Osteocyte (in vitro differentiated cells): ENCODE measurements at regions not wholly inside any gene's neighbourhood (a gene's known extent, or its start where the extent isn't known, plus 50 kb on each side); places are given as distances from the start of the nearest gene placed in this dataset.

ENCODE experiments used
- DNase-seq: peaks from one replicate; pipeline ENCODE4 v3.0.0; 2021; ENCODE audit warnings: mixed read lengths; ENCODE audit not compliant: unreplicated experiment; ENCODE audit errors: extremely low spot score
- H3K27ac Mint-ChIP-seq: one replicate; pipeline ENCODE4 v1.8.0; 2021; ENCODE audit warnings: mild to moderate bottlenecking, mixed read lengths; ENCODE audit not compliant: unreplicated experiment
- H3K27me3 Mint-ChIP-seq: one replicate; pipeline ENCODE4 v1.8.0; 2021; ENCODE audit warnings: mixed read lengths; ENCODE audit not compliant: unreplicated experiment
- H3K36me3 Mint-ChIP-seq: one replicate; pipeline ENCODE4 v1.8.0; 2021; ENCODE audit warnings: mixed read lengths; ENCODE audit not compliant: unreplicated experiment
- H3K4me1 Mint-ChIP-seq: one replicate; pipeline ENCODE4 v1.8.0; 2021; ENCODE audit warnings: mixed read lengths; ENCODE audit not compliant: unreplicated experiment
- H3K4me3 Mint-ChIP-seq: one replicate; pipeline ENCODE4 v1.8.0; 2021; ENCODE audit warnings: mild to moderate bottlenecking, moderate library complexity, mixed read lengths; ENCODE audit not compliant: unreplicated experiment
- H3K9me3 Mint-ChIP-seq: one replicate; pipeline ENCODE4 v1.8.0; 2021; ENCODE audit warnings: mixed read lengths; ENCODE audit not compliant: unreplicated experiment
- TF ChIP-seq, protein P1 (sequence below): fragments of 200-600 bp; sonication (generic); IDR thresholded peaks from 2 replicates; pipeline ENCODE4 v1.5.0; 2021; ENCODE audit warnings: antibody characterized with exemption, mild to moderate bottlenecking, moderate library complexity

DNA sequence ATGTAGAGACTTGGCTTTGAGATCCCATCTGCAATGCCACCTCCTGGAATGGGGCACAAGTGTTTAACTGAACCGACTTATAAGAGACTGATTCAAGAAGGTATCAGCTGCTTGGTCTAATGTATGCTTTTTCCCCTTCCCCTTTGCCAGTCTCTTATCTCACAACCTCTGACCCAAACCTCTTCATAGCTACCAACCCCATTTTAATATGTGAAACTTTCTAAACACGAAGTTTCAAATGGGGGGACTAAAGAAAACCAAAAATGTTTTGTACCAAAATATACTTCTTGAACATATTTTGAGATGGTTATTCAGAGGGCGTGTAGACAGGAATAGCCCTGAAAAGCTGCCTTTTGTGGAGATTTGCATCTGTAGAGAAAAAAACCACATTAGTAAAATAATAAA is 73.1 kb downstream of the OXSM start:
- Mint-ChIP-seq H3K27me3 (peaks cover 2% of the 10 kb centered on the region), H3K27ac (no peak overlapping the region), H3K4me3 (no peak overlapping the region), H3K4me1 (no peaks in the 10 kb centered on the region), H3K36me3 (no peaks in the 10 kb centered on the region), H3K9me3 (no peaks in the 10 kb centered on the region)
- TF ChIP-seq, protein P1, sequence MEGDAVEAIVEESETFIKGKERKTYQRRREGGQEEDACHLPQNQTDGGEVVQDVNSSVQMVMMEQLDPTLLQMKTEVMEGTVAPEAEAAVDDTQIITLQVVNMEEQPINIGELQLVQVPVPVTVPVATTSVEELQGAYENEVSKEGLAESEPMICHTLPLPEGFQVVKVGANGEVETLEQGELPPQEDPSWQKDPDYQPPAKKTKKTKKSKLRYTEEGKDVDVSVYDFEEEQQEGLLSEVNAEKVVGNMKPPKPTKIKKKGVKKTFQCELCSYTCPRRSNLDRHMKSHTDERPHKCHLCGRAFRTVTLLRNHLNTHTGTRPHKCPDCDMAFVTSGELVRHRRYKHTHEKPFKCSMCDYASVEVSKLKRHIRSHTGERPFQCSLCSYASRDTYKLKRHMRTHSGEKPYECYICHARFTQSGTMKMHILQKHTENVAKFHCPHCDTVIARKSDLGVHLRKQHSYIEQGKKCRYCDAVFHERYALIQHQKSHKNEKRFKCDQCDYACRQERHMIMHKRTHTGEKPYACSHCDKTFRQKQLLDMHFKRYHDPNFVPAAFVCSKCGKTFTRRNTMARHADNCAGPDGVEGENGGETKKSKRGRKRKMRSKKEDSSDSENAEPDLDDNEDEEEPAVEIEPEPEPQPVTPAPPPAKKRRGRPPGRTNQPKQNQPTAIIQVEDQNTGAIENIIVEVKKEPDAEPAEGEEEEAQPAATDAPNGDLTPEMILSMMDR: no peak
- no peak for DNase-seq

DNA sequence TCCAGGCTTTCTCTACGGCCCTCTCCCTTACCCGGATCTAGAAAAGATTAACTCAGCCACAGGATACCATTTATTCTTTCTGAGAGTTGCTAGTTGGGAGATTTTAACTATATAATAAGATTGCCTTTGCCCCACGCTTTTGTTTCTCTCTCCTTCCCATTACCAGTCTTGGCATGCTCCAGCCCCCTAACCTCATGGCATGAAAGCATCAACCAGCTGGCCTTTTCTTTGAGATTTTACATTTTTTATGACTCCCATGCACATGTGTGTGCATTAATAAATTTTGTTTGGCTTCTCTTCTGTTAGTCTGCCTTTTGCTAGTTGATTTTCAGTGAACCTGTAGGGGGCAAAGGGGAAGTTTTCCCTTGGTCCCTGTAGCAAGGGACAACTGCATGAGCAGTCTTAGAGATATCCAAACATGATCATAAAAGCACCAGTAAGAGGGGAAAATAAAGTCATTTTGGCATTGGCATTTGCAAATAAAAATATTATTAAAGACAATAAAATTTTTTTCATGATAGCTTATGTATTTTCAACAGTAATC is 73.6 kb downstream of the OXSM start:
- H3K27me3 Mint-ChIP-seq: peaks cover 5% of the 10 kb centered on the region
- H3K36me3 Mint-ChIP-seq: no peaks in the 10 kb centered on the region
- H3K27ac Mint-ChIP-seq: no peak overlapping the region
- H3K4me1 Mint-ChIP-seq: no peaks in the 10 kb centered on the region
- H3K9me3 Mint-ChIP-seq: no peaks in the 10 kb centered on the region
- DNase-seq: no peak
- H3K4me3 Mint-ChIP-seq: no peak overlapping the region
- TF ChIP-seq, protein P1: peak; percentile 17

DNA sequence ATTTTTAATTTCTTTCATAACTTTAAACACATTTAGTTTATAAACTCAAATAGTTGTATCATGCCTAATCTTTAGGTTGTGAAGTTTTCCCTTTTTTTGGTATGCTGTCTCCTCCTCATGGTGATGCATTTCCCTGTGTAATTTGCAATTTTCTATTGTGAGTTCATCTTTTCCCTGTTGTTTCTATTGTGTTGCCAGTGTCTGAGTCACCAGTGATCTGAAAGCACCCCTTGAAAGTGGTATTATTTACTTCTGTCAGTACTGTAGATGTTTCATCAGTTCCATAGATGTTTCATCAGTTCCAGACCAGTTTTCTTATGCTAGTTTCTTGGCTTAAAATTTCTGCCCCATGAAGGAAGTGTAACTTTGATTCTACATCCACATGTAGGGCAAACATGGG is 80.6 kb downstream of the OXSM start:
- Mint-ChIP-seq H3K4me3 (no peak overlapping the region), H3K27ac (no peak overlapping the region)
- DNase-seq: no peak

DNA sequence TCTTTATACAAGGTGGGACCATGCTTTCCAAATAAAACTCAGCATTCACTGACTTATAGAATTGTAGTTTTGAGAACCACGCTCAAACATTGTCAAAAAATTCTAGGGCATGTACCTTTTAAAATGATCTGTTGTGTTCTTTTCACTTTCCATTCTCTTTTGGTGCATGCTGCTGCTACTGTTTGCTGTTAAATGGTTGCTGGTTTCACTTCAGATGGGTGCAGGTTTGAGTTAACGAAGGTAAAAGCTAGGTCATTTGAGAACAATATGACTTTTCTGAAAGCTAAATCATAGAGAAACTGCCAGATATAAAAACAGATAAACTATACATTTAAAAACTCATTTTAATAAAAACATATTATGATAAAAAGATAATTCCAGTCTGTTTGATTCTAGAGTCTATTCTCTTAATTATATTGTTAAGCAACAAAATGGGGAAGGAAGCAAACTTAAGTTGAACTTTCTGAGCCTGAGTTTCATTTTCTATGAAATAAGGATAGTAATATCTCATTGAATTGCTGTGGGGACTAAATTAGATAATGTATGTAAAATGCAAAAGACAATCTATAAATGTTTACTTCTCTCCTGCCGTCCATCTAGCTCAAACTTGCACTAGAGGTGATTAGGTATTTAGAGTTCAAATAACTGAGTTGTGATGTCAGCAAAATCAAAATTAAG is 82.4 kb downstream of the OXSM start:
- DNase-seq: no peak
- peaks cover 26% of the 10 kb centered on the region for H3K27me3 Mint-ChIP-seq
- H3K9me3 Mint-ChIP-seq: peaks cover 4% of the 10 kb centered on the region
- no peak overlapping the region for H3K4me3 Mint-ChIP-seq
- no peaks in the 10 kb centered on the region for H3K36me3 Mint-ChIP-seq
- TF ChIP-seq, protein P1: no peak
- no peaks in the 10 kb centered on the region for H3K4me1 Mint-ChIP-seq
- no peak overlapping the region for H3K27ac Mint-ChIP-seq

More for the DNA sequence above, 80.6 kb downstream of the OXSM start:
- Mint-ChIP-seq H3K9me3 (peaks cover 4% of the 10 kb centered on the region), H3K27me3 (peaks cover 28% of the 10 kb centered on the region), H3K4me1 (no peaks in the 10 kb centered on the region), H3K36me3 (no peaks in the 10 kb centered on the region)
- TF ChIP-seq, protein P1: no peak

DNA sequence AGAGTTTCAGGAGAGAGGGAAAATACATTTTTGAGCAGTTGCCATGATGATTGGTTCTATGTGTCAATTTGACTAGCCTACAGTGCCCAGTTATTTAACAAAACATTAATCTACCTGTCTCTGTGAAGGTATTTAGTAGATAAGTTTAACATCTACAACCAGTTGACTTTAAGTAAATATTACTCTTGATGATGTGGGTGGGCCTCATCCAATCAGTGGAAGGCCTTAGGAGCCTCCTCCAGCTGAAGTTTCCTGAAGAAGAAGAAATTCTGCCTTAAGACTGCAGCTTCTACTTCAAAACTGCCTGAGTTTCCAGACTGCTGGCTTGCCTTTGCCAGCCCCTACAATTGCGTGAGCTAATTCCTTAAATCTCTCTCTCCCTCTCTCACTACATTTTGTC is 93.6 kb downstream of the OXSM start:
- no peaks in the 10 kb centered on the region for H3K36me3 Mint-ChIP-seq
- no peak overlapping the region for H3K4me3 Mint-ChIP-seq
- H3K4me1 Mint-ChIP-seq: peaks cover 5% of the 10 kb centered on the region
- no peak overlapping the region for H3K27ac Mint-ChIP-seq
- no peaks in the 10 kb centered on the region for H3K9me3 Mint-ChIP-seq
- TF ChIP-seq, protein P1: no peak
- DNase-seq: no peak
- H3K27me3 Mint-ChIP-seq: peaks cover 7% of the 10 kb centered on the region
